ENCODE measurements at regions not wholly inside any gene's neighbourhood (a gene's known extent, or its start where the extent isn't known, plus 50 kb on each side); places are given as distances from the start of the nearest gene placed in this dataset.

DNA sequence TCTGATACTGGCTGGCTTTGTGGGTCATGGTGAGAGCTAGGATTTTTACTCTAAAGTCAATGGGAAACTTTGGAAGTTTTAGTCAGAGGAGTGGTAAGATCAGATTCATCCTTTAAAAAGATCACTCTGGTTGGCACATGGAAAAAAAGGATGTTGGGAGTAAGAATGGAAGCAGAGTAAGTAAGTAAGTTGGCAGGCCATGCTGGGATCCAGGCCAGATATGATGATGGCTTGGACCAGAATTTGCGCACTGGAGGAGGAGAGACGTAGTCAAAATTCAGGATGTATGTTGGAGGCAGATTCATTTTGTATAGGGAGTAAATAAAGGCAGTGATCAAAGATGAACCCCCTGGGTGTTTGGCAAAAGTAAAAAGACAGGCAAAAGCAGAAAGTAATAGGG, 283.3 kb upstream of the THSD7B start:
- CTCF ChIA-PET, result interaction anchor here (1.0 kb wide), 1 partner anchor 255 kb away, joined by 5 read pairs; no protein-coding TSS in a partner anchor
- Histone ChIP-seq H3K9ac (no peak overlapping the region), H3F3A (replicated peaks; ENCODE audit: insufficient read depth) (no peaks in the 10 kb centered on the region), H3K4me1 (ENCODE audit: control insufficient read depth in 1 of 2, insufficient read depth in 2 of 2, low read depth in 1 of 2, low read length in 1 of 2) (no peaks in the 10 kb centered on the region), H3K4me2 (no peak overlapping the region), H2AFZ (ENCODE audit: low read depth) (no peak overlapping the region), H3K4me3 (ENCODE audit: low read depth in 2 of 2, low read length in 1 of 2) (no peak overlapping the region), H3K27me3 (ENCODE audit: insufficient read depth) (no peaks in the 10 kb centered on the region), H3K9me3 (no peaks in the 10 kb centered on the region), H3K9me2 (no peaks in the 10 kb centered on the region), H4K20me1 (ENCODE audit: insufficient read depth) (no peaks in the 10 kb centered on the region), H3K27ac (ENCODE audit: low read depth in 2 of 2, low read length in 1 of 2) (no peak overlapping the region), H3K79me2 (ENCODE audit: insufficient read depth) (no peaks in the 10 kb centered on the region), H3K36me3 (replicated peaks in 1 of 2; ENCODE audit: control insufficient read depth in 1 of 2, insufficient read depth in 2 of 2, low read length in 1 of 2) (no peaks in the 10 kb centered on the region)
- 44% methylated on average over 2 of the region's 2 CpGs for WGBS (ENCODE audit: low lambda C conversion rate)
- DNase-seq, result no peak
- TF ChIP-seq MXI1 (IDR thresholded peaks at IDR 0.05; ENCODE audit: low read depth, low read length), result no peak
- TF ChIP-seq, protein P1, sequence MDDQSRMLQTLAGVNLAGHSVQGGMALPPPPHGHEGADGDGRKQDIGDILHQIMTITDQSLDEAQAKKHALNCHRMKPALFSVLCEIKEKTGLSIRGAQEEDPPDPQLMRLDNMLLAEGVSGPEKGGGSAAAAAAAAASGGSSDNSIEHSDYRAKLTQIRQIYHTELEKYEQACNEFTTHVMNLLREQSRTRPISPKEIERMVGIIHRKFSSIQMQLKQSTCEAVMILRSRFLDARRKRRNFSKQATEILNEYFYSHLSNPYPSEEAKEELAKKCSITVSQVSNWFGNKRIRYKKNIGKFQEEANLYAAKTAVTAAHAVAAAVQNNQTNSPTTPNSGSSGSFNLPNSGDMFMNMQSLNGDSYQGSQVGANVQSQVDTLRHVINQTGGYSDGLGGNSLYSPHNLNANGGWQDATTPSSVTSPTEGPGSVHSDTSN (IDR thresholded peaks at IDR 0.05), result no peak
- no peak for TF ChIP-seq TEAD4 (IDR thresholded peaks at IDR 0.05; ENCODE audit: borderline replicate concordance, insufficient read depth)
- TF ChIP-seq ELF1 (IDR thresholded peaks at IDR 0.05), result no peak
- TF ChIP-seq, protein P2, sequence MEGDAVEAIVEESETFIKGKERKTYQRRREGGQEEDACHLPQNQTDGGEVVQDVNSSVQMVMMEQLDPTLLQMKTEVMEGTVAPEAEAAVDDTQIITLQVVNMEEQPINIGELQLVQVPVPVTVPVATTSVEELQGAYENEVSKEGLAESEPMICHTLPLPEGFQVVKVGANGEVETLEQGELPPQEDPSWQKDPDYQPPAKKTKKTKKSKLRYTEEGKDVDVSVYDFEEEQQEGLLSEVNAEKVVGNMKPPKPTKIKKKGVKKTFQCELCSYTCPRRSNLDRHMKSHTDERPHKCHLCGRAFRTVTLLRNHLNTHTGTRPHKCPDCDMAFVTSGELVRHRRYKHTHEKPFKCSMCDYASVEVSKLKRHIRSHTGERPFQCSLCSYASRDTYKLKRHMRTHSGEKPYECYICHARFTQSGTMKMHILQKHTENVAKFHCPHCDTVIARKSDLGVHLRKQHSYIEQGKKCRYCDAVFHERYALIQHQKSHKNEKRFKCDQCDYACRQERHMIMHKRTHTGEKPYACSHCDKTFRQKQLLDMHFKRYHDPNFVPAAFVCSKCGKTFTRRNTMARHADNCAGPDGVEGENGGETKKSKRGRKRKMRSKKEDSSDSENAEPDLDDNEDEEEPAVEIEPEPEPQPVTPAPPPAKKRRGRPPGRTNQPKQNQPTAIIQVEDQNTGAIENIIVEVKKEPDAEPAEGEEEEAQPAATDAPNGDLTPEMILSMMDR (IDR thresholded peaks at IDR 0.05), result no peak
- TF ChIP-seq SIN3A (IDR thresholded peaks at IDR 0.05; ENCODE audit: borderline replicate concordance, low read depth, low read length), result no peak
- no peak for TF ChIP-seq RCOR1 (IDR thresholded peaks at IDR 0.05; ENCODE audit: low read length)
- TF ChIP-seq FOSL2 (IDR thresholded peaks at IDR 0.05; ENCODE audit: borderline replicate concordance, low read depth), result no peak
- TF ChIP-seq EZH2phosphoT487 (IDR thresholded peaks at IDR 0.05; ENCODE audit: borderline replicate concordance, low read depth), result no peak
- no peak for TF ChIP-seq GABPA (IDR thresholded peaks at IDR 0.05; ENCODE audit: low read depth)
- TF ChIP-seq YY1 (IDR thresholded peaks at IDR 0.05; ENCODE audit: low read depth), result no peak
- no peak for TF ChIP-seq RAD21 (IDR thresholded peaks at IDR 0.05; ENCODE audit: low read length)
- TF ChIP-seq, protein P3, sequence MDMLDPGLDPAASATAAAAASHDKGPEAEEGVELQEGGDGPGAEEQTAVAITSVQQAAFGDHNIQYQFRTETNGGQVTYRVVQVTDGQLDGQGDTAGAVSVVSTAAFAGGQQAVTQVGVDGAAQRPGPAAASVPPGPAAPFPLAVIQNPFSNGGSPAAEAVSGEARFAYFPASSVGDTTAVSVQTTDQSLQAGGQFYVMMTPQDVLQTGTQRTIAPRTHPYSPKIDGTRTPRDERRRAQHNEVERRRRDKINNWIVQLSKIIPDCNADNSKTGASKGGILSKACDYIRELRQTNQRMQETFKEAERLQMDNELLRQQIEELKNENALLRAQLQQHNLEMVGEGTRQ (IDR thresholded peaks at IDR 0.05; ENCODE audit: borderline replicate concordance, low read depth, low read length), result no peak
- TF ChIP-seq FOXJ3 (CRISPR knock-in tag; IDR thresholded peaks at IDR 0.05), result no peak
- POLR2A ChIA-PET, result no interaction called here

DNA sequence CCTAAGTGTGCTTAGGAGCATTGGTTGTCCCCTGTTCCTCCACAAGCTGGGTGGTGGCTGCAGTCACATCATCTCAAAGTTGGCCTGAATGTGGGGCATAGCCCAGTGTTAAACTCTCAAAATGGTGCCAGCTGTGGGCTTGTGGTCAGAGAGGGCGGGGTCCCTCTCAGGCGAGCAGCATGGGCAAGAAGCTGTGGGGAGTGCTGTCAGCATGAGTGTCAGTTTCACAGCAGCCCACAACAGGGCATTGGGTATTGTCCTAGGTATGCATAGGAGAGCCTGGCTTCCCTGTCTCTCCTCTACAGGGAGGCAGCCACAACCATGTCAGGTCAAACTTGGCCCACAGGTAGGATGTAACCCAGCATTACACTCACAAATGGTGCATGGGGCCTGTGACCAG, 285.6 kb upstream of the THSD7B start:
- ChIA-PET POLR2A (no interaction called here), CTCF (interaction anchor here (1.3 kb wide), 1 partner anchor 56 kb away, joined by 4 read pairs; no protein-coding TSS in a partner anchor)
- no peaks in the 10 kb centered on the region for H3K79me2 ChIP-seq (ENCODE audit: insufficient read depth)
- H3K27me3 ChIP-seq (ENCODE audit: insufficient read depth), result no peaks in the 10 kb centered on the region
- no peak for TF ChIP-seq FOXJ3 (CRISPR knock-in tag; IDR thresholded peaks at IDR 0.05)
- no peak for TF ChIP-seq EP300 (IDR thresholded peaks at IDR 0.05; ENCODE audit: borderline replicate concordance in 1 of 2, low read depth in 1 of 2, low read length in 1 of 2)
- no peak for TF ChIP-seq NRF1 (IDR thresholded peaks at IDR 0.05; ENCODE audit: low read depth, low read length)
- TF ChIP-seq GABPA (IDR thresholded peaks at IDR 0.05; ENCODE audit: low read depth), result no peak
- TF ChIP-seq POLR2AphosphoS5 (IDR thresholded peaks at IDR 0.05; ENCODE audit: low read depth, low read length), result no peak
- TF ChIP-seq FOXM1 (IDR thresholded peaks at IDR 0.05; ENCODE audit: low read depth), result no peak
- TF ChIP-seq TAF1 (IDR thresholded peaks at IDR 0.05; ENCODE audit: borderline replicate concordance, low read depth, low read length), result no peak
- TF ChIP-seq RCOR1 (IDR thresholded peaks at IDR 0.05; ENCODE audit: low read length), result no peak
- no peak for DNase-seq
- H3K4me3 ChIP-seq (ENCODE audit: low read depth in 2 of 2, low read length in 1 of 2), result no peak overlapping the region
- H3K36me3 ChIP-seq (replicated peaks in 1 of 2; ENCODE audit: control insufficient read depth in 1 of 2, insufficient read depth in 2 of 2, low read length in 1 of 2), result no peaks in the 10 kb centered on the region
- H3K27ac ChIP-seq (ENCODE audit: low read depth in 2 of 2, low read length in 1 of 2), result no peak overlapping the region
- WGBS (ENCODE audit: low lambda C conversion rate), result no CpG with 5 or more reads among the region's 2 CpGs
- no peaks in the 10 kb centered on the region for H4K20me1 ChIP-seq (ENCODE audit: insufficient read depth)
- H2AFZ ChIP-seq (ENCODE audit: low read depth), result no peak overlapping the region
- no peaks in the 10 kb centered on the region for H3F3A ChIP-seq (replicated peaks; ENCODE audit: insufficient read depth)
- H3K9me3 ChIP-seq, result no peaks in the 10 kb centered on the region
- no peak overlapping the region for H3K4me2 ChIP-seq
- no peak overlapping the region for H3K9ac ChIP-seq
- H3K9me2 ChIP-seq, result no peaks in the 10 kb centered on the region
- no peaks in the 10 kb centered on the region for H3K4me1 ChIP-seq (ENCODE audit: control insufficient read depth in 1 of 2, insufficient read depth in 2 of 2, low read depth in 1 of 2, low read length in 1 of 2)
